HG03064 (cell line): ENCODE measurements at regions not wholly inside any gene's neighbourhood (a gene's known extent, or its start where the extent isn't known, plus 50 kb on each side); places are given as distances from the start of the nearest gene placed in this dataset.
"Not testable (repeated sequence)": the region's sequence is repeated elsewhere in the genome, so short reads cannot be mapped to it uniquely, and the experiment has no call there.

ENCODE experiments used
- ATAC-seq: cut with Tn5 transposase; IDR thresholded peaks from one replicate; pipeline ENCODE4 v1.9.1; 2021; ENCODE audit warnings: low read depth; ENCODE audit not compliant: unreplicated experiment

DNA sequence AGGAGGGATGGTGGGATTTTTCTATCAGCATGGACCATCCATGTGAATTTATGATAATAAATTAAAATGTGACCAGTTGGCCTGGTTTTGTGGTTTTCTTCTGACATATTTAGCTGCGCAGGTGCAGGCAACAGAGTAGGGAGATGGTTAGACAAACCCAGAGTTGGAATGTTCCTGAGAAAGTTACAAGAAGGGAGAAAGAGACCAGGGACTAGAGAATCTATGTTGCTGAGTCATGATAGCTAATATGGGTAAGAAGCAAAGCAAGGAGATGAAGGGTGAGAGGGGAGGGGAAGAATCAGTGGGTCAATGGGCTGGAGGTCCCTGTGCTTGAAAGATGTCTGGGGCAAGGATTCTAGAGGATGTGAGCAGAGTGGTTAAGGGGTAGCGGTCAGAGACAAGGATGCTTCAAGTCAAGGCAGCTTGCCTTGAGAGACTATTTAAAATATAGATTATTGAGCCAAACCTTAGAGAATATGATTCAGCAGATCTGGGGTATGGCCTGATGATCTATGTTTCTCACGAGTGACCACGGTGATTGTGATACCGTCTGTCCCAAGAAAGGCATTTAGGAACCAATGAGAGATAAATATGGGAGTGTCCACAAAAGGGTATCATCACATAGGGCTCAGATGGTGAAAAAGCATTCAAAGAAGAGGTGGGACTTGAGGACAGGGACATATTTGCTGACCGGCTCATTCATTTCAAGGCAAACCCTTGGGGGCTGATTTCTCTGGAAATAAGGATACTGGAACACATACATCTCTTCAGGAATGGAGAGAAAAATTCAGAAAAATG is 219.7 kb upstream of the PLD5 start:
- ATAC-seq: no peak

- ATAC-seq: no peak
These were observed 214.5 kb upstream of the PLD5 start for GRCh38 chr1:242738702-242739645.

DNA sequence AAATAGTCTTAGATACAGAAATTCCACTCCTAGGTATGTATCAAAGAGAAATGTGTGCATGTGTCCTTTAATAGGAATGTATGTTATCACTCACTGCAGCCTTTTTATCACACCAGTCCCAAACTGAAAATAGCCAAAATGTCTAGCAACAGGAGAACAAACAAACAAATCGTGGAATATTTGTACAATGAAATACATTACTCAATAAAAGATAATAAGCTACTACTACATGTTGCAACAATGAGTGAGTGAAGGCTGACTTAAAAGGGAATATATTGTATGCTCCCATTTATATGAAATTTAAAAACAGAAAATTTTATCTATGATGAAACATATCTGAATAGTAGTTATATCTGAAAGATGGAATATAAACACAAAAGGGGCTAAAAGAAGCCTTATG is 212.1 kb upstream of the PLD5 start:
- no peak for ATAC-seq

- ATAC-seq: no peak
These were observed 210.8 kb upstream of the PLD5 start for GRCh38 chr1:242735323-242735722.

- ATAC-seq: no peak
These were observed 206.9 kb upstream of the PLD5 start for GRCh38 chr1:242731446-242731845.

GRCh38 chr1:242728696-242729095 is 204.2 kb upstream of the PLD5 start:
- no peak for ATAC-seq

GRCh38 chr1:242723044-242723716 is 198.7 kb upstream of the PLD5 start:
- no peak for ATAC-seq

DNA sequence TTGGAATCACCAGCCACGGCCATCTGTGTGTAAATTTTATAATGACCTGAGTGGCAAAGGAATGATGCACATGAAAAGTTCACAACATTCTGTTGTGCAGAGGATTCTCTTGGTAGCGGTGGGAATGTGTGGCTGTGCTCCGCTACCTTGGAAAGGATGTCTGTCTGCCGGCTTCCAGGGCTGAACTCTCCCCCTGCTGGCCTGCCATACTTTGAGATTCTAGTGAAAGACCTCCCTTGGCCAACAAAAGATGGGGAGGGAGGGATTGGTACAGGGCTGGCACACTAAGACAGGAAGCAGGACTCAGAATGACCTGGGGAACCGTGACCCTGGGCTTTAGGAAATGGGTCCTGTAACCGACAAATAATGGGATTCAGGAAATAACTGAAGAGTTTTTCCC is 194.5 kb upstream of the PLD5 start:
- ATAC-seq: no peak

GRCh38 chr1:242712248-242712647 is 187.8 kb upstream of the PLD5 start:
- no peak for ATAC-seq

GRCh38 chr1:242710847-242711246 is 186.3 kb upstream of the PLD5 start:
- ATAC-seq: no peak

- ATAC-seq: no peak
These were observed 185.8 kb upstream of the PLD5 start for GRCh38 chr1:242710286-242710685.

DNA sequence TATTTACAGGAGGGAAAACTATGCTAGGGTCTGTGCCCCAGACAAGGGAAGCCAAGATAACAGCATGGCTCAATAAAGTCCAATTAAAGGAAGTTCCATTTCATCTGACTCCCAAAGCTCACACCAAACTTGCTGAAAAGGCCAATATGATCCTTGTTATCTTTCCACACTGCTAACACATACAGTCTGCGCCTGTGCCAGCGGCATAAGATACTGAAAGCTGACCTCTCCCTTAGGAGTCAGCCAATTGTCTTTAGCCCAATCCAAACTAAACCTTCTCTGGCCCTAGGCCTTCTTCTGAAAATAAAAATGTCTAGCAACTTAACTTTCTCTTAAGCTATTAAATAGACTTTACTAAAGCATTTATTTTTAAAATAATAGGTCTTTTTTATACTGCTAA is 179.0 kb upstream of the PLD5 start:
- no peak for ATAC-seq

DNA sequence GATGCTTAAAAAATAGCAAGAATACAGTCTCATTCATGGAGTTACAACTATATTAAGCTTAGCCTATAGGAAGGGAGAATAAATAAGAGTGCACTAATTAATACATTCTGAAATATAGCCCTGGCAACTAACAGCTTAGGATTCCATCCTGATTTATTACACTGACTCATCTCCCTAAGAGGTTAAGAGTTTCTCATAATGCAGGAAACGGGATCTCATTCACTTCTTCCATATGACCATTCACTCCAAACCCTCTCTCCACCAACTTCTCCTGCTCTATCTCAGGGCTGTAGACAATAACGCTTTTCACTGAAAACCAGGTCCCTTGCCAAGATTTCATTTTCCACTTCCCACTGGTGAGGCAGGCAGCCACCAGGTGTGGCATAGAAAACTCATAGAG is 168.5 kb upstream of the PLD5 start:
- ATAC-seq: no peak

DNA sequence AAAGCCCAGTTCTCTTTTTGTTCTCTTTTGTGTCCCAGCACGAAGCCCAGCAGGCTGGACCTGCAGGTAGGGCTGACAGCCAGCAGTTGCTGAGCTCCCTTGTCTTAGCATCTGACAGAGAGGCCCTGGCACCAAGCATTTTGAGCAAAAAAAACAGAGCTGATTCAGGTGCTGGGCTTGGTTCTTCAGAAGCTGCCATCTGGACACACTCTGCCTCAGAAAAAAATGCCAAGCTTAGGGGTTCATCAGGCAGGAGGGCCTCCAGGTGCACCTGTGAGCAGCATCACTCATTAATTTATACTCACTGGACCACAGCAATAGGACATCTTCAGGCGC is 167.1 kb upstream of the PLD5 start:
- ATAC-seq: no peak

DNA sequence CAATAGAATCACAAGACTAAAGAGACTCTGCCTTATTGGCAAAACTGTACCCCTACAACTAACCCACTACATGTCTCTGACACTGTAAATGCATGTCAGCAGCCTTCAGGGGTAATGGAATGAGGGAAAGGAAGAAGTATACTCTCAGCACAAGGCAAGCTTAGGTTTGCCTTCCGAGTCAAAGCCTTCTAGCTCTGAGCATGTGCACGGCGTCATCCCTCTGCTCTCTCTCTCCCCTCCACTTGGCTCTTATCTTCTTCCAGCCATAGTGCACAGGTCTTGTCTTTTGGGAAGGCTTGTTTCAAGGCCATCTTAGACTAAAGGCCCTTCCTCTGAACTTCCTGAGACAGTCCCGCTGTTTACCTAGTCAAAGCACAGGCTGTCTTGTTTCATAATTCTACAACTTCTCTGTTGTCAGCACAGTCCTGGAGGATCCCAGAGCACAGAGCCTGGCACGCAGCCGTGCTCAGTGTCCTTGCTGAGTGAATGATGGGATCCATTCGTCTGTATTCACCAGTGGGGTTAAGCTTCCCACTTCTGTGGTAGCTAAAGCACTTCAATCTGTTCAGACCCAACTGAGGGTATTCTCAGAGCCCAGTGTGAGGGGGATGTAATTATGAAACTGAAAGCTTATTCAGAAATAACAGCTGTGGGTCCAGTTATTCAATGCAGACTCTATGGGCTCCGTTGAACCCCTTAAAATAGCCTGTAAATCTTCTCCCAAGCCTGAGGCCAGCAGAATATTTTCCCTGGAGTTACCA is 166.5 kb upstream of the PLD5 start:
- no peak for ATAC-seq

DNA sequence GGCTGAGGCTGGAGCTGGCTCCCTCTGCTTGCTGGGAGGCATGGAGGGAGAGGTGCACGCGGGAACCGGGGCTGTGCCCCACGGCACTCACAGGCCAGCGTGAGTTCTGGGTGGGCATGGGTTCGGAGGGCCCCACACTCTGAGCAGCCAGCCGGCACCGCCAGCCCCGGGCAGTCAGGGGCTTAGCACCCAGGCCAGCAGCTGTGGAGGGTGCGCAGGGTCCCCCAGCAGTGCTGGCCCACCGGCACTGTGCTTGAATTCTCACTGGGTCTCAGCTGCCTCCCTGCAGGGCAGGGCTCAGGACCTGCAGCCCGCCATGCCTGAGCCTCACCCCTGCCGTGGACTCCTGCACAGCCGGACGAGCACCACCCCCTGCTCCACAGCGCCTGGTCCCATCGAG is 164.9 kb upstream of the PLD5 start:
- ATAC-seq: no peak

GRCh38 chr1:242674951-242675645 is 150.6 kb upstream of the PLD5 start:
- ATAC-seq: no peak

GRCh38 chr1:242673652-242674051 is 149.2 kb upstream of the PLD5 start:
- ATAC-seq: no peak

DNA sequence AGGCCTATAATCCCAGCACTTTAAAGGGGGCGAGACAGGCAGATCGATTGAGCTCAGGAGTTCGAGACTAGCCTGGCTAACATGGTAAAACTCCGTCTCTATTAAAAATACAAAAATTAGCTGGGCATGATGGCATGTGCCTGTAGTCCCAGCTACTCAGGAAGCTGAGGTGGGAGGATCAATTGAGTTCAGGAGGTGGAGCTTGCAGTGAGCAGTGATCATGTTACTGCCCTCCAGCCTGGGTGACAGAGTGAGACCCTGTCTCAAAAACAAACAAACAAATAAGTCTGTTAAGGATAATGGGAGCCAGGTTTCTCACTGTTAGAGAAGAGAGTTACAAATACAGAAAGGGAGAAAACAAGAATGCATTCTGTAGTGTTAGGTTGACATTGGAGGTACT is 148.7 kb upstream of the PLD5 start:
- ATAC-seq: not testable (repeated sequence)

- ATAC-seq: no peak
These were observed 145.5 kb upstream of the PLD5 start for GRCh38 chr1:242670019-242670418.
